Skeletal muscle cell (primary cell): ENCODE measurements at regions not wholly inside any gene's neighbourhood (a gene's known extent, or its start where the extent isn't known, plus 50 kb on each side); places are given as distances from the start of the nearest gene placed in this dataset.

Source experiments
- DNase-seq: peaks from one replicate; pipeline ENCODE4 v3.0.0-alpha.2; 2010; ENCODE audit warnings: low read depth
- H3K4me3 ChIP-seq: 2 replicates; pipeline ENCODE4 v1.5.1; 2011; ENCODE audit warnings: low read depth, mild to moderate bottlenecking, control low read depth, low read length, moderate library complexity

GRCh38 chr14:55734731-55735130 lies 154.7 kb downstream of the KTN1 start:
- H3K4me3 ChIP-seq = no peak overlapping the region

GRCh38 chr14:55739967-55740648 lies 160.1 kb downstream of the KTN1 start:
- no peak overlapping the region for H3K4me3 ChIP-seq
- DNase-seq = no peak

More at GRCh38 chr14:55734731-55735130, 154.7 kb downstream of the KTN1 start:
- DNase-seq = no peak

- DNase-seq = no peak
- H3K4me3 ChIP-seq = no peak overlapping the region
Measured at GRCh38 chr14:55740649-55740989, 160.6 kb downstream of the KTN1 start.

- no peak for DNase-seq
- H3K4me3 ChIP-seq = no peak overlapping the region
Measured at GRCh38 chr14:55741240-55741639, 161.2 kb downstream of the KTN1 start.

- H3K4me3 ChIP-seq = no peak overlapping the region
- no peak for DNase-seq
Measured at GRCh38 chr14:55743551-55743950, 163.5 kb downstream of the KTN1 start.

GRCh38 chr14:55744321-55744720 lies 164.3 kb downstream of the KTN1 start:
- DNase-seq = no peak
- no peak overlapping the region for H3K4me3 ChIP-seq

- H3K4me3 ChIP-seq = no peak overlapping the region
- no peak for DNase-seq
Measured at GRCh38 chr14:55745906-55746305, 165.9 kb downstream of the KTN1 start.

- H3K4me3 ChIP-seq = no peak overlapping the region
- DNase-seq = no peak
Measured at GRCh38 chr14:55746558-55746957, 166.6 kb downstream of the KTN1 start.

- no peak for DNase-seq
- no peak overlapping the region for H3K4me3 ChIP-seq
Measured at GRCh38 chr14:55747186-55747585, 167.2 kb downstream of the KTN1 start.

- H3K4me3 ChIP-seq = no peak overlapping the region
- DNase-seq = peak; percentile 8
Measured at GRCh38 chr14:55749201-55749812, 169.3 kb downstream of the KTN1 start.

- DNase-seq = no peak
- H3K4me3 ChIP-seq = no peak overlapping the region
Measured at GRCh38 chr14:55749946-55750345, 169.9 kb downstream of the KTN1 start.

GRCh38 chr14:55752580-55753390 lies 172.8 kb downstream of the KTN1 start:
- DNase-seq = peak; percentile 43
- H3K4me3 ChIP-seq = no peak overlapping the region

- no peak for DNase-seq
- no peak overlapping the region for H3K4me3 ChIP-seq
Measured at GRCh38 chr14:55754471-55754870, 174.5 kb downstream of the KTN1 start.

GRCh38 chr14:55754871-55755270 lies 174.9 kb downstream of the KTN1 start:
- no peak overlapping the region for H3K4me3 ChIP-seq
- DNase-seq = no peak

- no peak for DNase-seq
- H3K4me3 ChIP-seq = no peak overlapping the region
Measured at GRCh38 chr14:55756078-55756477, 176.1 kb downstream of the KTN1 start.

GRCh38 chr14:55756557-55756956 lies 176.6 kb downstream of the KTN1 start:
- no peak overlapping the region for H3K4me3 ChIP-seq
- no peak for DNase-seq

GRCh38 chr14:55758796-55759195 lies 178.8 kb downstream of the KTN1 start:
- H3K4me3 ChIP-seq = no peak overlapping the region
- no peak for DNase-seq

- DNase-seq = no peak
- H3K4me3 ChIP-seq = no peak overlapping the region
Measured at GRCh38 chr14:55760789-55761566, 181.0 kb downstream of the KTN1 start.

- no peak overlapping the region for H3K4me3 ChIP-seq
- no peak for DNase-seq
Measured at GRCh38 chr14:55761651-55762050, 181.6 kb downstream of the KTN1 start.
